GM19395 (cell line): ENCODE measurements at regions not wholly inside any gene's neighbourhood (a gene's known extent, or its start where the extent isn't known, plus 50 kb on each side); places are given as distances from the start of the nearest gene placed in this dataset.

Experiments
- ATAC-seq: cut with Tn5 transposase; IDR thresholded peaks from one replicate; pipeline ENCODE4 v1.9.1; 2021; ENCODE audit warnings: mild to moderate bottlenecking, moderate library complexity; ENCODE audit not compliant: unreplicated experiment

- ATAC-seq, result no peak
Observed at GRCh38 chr1:238171985-238172384, 281.3 kb upstream of the ZP4 start.

GRCh38 chr1:238161955-238162354, 271.2 kb upstream of the ZP4 start:
- no peak for ATAC-seq

- no peak for ATAC-seq
Observed at GRCh38 chr1:238153939-238154338, 263.2 kb upstream of the ZP4 start.

- no peak for ATAC-seq
Observed at GRCh38 chr1:238153253-238153652, 262.5 kb upstream of the ZP4 start.

- no peak for ATAC-seq
Observed at GRCh38 chr1:238152119-238152518, 261.4 kb upstream of the ZP4 start.

- no peak for ATAC-seq
Observed at GRCh38 chr1:238143038-238143437, 252.3 kb upstream of the ZP4 start.

GRCh38 chr1:238141353-238141752, 250.6 kb upstream of the ZP4 start:
- no peak for ATAC-seq

- ATAC-seq, result no peak
Observed at GRCh38 chr1:238139713-238140112, 249.0 kb upstream of the ZP4 start.

GRCh38 chr1:238138059-238138626, 247.4 kb upstream of the ZP4 start:
- ATAC-seq, result no peak

- ATAC-seq, result no peak
Observed at GRCh38 chr1:238135708-238136664, 245.3 kb upstream of the ZP4 start.

GRCh38 chr1:238129677-238130076, 239.0 kb upstream of the ZP4 start:
- no peak for ATAC-seq

- no peak for ATAC-seq
Observed at GRCh38 chr1:238123201-238123600, 232.5 kb upstream of the ZP4 start.

- no peak for ATAC-seq
Observed at GRCh38 chr1:238119861-238120260, 229.1 kb upstream of the ZP4 start.

GRCh38 chr1:238119060-238119459, 228.3 kb upstream of the ZP4 start:
- no peak for ATAC-seq

- ATAC-seq, result no peak
Observed at GRCh38 chr1:238115852-238116251, 225.1 kb upstream of the ZP4 start.

GRCh38 chr1:238112952-238113621, 222.4 kb upstream of the ZP4 start:
- no peak for ATAC-seq

- ATAC-seq, result no peak
Observed at GRCh38 chr1:238111516-238111915, 220.8 kb upstream of the ZP4 start.

- no peak for ATAC-seq
Observed at GRCh38 chr1:238111081-238111480, 220.4 kb upstream of the ZP4 start.

- no peak for ATAC-seq
Observed at GRCh38 chr1:238108417-238108816, 217.7 kb upstream of the ZP4 start.

GRCh38 chr1:238107322-238107721, 216.6 kb upstream of the ZP4 start:
- no peak for ATAC-seq

- no peak for ATAC-seq
Observed at GRCh38 chr1:238104752-238105151, 214.0 kb upstream of the ZP4 start.

- no peak for ATAC-seq
Observed at GRCh38 chr1:238101923-238102322, 211.2 kb upstream of the ZP4 start.
